ENCODE measurements at regions not wholly inside any gene's neighbourhood (a gene's known extent, or its start where the extent isn't known, plus 50 kb on each side); places are given as distances from the start of the nearest gene placed in this dataset.

DNA sequence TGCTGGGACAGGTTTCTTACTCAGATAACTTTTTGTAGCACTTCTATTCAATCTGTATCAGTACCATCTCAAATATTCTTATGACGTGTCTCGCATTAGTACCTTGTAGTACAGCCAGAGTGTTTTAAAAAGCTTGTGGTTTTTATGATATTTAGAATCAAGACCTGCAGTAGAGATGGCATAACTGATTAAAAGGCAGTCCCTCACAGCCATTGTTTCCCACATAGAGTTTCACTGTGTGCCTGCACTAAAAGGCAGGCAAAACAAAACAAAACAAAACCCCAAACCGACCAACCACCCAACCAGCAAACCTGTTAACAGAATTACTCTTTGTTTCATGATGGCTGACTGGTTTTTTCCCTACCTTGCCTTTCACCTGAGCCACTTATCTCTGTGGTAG is 221.3 kb upstream of the DGKB start:
- H3K4me1 ChIP-seq (ENCODE audit: control insufficient read depth in 4 of 4, insufficient read depth in 4 of 4, low read length in 3 of 4), result no peaks in the 10 kb centered on the region
- H3K9me3 ChIP-seq (ENCODE audit: control insufficient read depth in 4 of 4, low read length in 3 of 4), result no peaks in the 10 kb centered on the region
- H3K36me3 ChIP-seq (ENCODE audit: control insufficient read depth in 4 of 4, insufficient read depth in 3 of 4, low read depth in 1 of 4, low read length in 3 of 4), result no peaks in the 10 kb centered on the region
- no peaks in the 10 kb centered on the region for H3K27me3 ChIP-seq (ENCODE audit: control insufficient read depth in 4 of 4, insufficient read depth in 4 of 4, low read length in 3 of 4)
- no peak for TF ChIP-seq HNF4A (conservative IDR thresholded peaks at IDR 0.05)
- no peak for TF ChIP-seq RXRA (IDR thresholded peaks at IDR 0.05)
- TF ChIP-seq, protein P1, sequence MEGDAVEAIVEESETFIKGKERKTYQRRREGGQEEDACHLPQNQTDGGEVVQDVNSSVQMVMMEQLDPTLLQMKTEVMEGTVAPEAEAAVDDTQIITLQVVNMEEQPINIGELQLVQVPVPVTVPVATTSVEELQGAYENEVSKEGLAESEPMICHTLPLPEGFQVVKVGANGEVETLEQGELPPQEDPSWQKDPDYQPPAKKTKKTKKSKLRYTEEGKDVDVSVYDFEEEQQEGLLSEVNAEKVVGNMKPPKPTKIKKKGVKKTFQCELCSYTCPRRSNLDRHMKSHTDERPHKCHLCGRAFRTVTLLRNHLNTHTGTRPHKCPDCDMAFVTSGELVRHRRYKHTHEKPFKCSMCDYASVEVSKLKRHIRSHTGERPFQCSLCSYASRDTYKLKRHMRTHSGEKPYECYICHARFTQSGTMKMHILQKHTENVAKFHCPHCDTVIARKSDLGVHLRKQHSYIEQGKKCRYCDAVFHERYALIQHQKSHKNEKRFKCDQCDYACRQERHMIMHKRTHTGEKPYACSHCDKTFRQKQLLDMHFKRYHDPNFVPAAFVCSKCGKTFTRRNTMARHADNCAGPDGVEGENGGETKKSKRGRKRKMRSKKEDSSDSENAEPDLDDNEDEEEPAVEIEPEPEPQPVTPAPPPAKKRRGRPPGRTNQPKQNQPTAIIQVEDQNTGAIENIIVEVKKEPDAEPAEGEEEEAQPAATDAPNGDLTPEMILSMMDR (IDR thresholded peaks at IDR 0.05; ENCODE audit: low read depth, low read length, missing input control), result no peak
- TF ChIP-seq, protein P2, sequence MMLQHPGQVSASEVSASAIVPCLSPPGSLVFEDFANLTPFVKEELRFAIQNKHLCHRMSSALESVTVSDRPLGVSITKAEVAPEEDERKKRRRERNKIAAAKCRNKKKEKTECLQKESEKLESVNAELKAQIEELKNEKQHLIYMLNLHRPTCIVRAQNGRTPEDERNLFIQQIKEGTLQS (IDR thresholded peaks at IDR 0.05), result no peak
- no peak for TF ChIP-seq JUND (IDR thresholded peaks at IDR 0.05)
- TF ChIP-seq, protein P3, sequence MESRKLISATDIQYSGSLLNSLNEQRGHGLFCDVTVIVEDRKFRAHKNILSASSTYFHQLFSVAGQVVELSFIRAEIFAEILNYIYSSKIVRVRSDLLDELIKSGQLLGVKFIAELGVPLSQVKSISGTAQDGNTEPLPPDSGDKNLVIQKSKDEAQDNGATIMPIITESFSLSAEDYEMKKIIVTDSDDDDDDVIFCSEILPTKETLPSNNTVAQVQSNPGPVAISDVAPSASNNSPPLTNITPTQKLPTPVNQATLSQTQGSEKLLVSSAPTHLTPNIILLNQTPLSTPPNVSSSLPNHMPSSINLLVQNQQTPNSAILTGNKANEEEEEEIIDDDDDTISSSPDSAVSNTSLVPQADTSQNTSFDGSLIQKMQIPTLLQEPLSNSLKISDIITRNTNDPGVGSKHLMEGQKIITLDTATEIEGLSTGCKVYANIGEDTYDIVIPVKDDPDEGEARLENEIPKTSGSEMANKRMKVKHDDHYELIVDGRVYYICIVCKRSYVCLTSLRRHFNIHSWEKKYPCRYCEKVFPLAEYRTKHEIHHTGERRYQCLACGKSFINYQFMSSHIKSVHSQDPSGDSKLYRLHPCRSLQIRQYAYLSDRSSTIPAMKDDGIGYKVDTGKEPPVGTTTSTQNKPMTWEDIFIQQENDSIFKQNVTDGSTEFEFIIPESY (IDR thresholded peaks at IDR 0.05), result no peak
- no peak for TF ChIP-seq TAF1 (conservative IDR thresholded peaks at IDR 0.05)
- TF ChIP-seq HNF4G (IDR thresholded peaks at IDR 0.05), result no peak
- TF ChIP-seq REST (IDR thresholded peaks at IDR 0.05), result no peak
- TF ChIP-seq FOXA2 (IDR thresholded peaks at IDR 0.05), result no peak
- no peak for TF ChIP-seq GABPA (IDR thresholded peaks at IDR 0.05 in 1 of 2, conservative IDR thresholded peaks at IDR 0.05 in 1 of 2)
- 84% methylated on average over 3 of the region's 3 CpGs for WGBS
- no peak overlapping the region for H3K9ac ChIP-seq (ENCODE audit: low read depth in 1 of 2, low read length in 2 of 2)
- no peak for DNase-seq (ENCODE audit: low spot score)
- no peak overlapping the region for H3K27ac ChIP-seq (ENCODE audit: low read depth in 1 of 2, low read length in 2 of 2)
- no peak overlapping the region for H3K4me3 ChIP-seq (ENCODE audit: low read depth in 1 of 3, low read length in 3 of 3)

DNA sequence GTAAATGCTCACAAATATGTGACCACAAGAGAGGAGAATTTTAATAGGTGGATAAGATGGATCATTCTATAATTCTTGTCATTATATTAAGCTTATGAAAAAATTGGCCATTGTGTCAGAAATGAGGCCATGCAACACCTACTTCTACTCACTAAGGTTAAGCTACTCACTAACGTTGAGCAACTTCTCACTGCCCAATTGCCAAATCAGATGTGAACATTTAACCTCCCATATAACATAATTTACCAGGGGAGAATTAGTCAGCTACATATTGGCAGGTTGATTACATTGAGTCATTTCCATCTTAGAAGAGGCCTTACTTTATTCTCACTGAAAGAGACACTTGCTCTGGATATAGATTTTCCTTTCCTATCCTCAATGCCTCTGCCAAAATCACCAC is 211.2 kb upstream of the DGKB start:
- no peaks in the 10 kb centered on the region for H3K27me3 ChIP-seq (ENCODE audit: control insufficient read depth in 4 of 4, insufficient read depth in 4 of 4, low read length in 3 of 4)
- no peak for DNase-seq (ENCODE audit: low spot score)
- WGBS, result 78% methylated on average over 1 of the region's 1 CpG
- H3K9me3 ChIP-seq (ENCODE audit: control insufficient read depth in 4 of 4, low read length in 3 of 4), result no peaks in the 10 kb centered on the region
- TF ChIP-seq FOXA2 (IDR thresholded peaks at IDR 0.05), result no peak
- TF ChIP-seq RXRA (IDR thresholded peaks at IDR 0.05), result no peak
- TF ChIP-seq, protein P2 (IDR thresholded peaks at IDR 0.05), result no peak
- TF ChIP-seq TAF1 (conservative IDR thresholded peaks at IDR 0.05), result no peak
- no peak for TF ChIP-seq HNF4A (conservative IDR thresholded peaks at IDR 0.05)
- H3K27ac ChIP-seq (ENCODE audit: low read depth in 1 of 2, low read length in 2 of 2), result no peak overlapping the region
- no peak overlapping the region for H3K9ac ChIP-seq (ENCODE audit: low read depth in 1 of 2, low read length in 2 of 2)
- no peaks in the 10 kb centered on the region for H3K36me3 ChIP-seq (ENCODE audit: control insufficient read depth in 4 of 4, insufficient read depth in 3 of 4, low read depth in 1 of 4, low read length in 3 of 4)
- no peak overlapping the region for H3K4me3 ChIP-seq (ENCODE audit: low read depth in 1 of 3, low read length in 3 of 3)
- H3K4me1 ChIP-seq (ENCODE audit: control insufficient read depth in 4 of 4, insufficient read depth in 4 of 4, low read length in 3 of 4), result no peaks in the 10 kb centered on the region
